OCI-LY7 (cell line): ENCODE measurements at regions not wholly inside any gene's neighbourhood (a gene's known extent, or its start where the extent isn't known, plus 50 kb on each side); places are given as distances from the start of the nearest gene placed in this dataset.

Experiments
- BruUV-seq: library from RNA; stranded (reverse); fragments of 400-500 nt; replicated peaks from 2 replicates; lab custom pipeline; 2021; lab: Mats Ljungman, UMichigan
- CTCF ChIA-PET: fragments of 300-600 bp; sonication (Branson Sonifier 250); formaldehyde crosslinking; loops from one replicate; lab custom pipeline; 2022; ENCODE audit warnings: antibody characterized with exemption; ENCODE audit not compliant: unreplicated experiment; lab: Charles Lee
- POLR2A ChIA-PET: fragments of 300-600 bp; sonication (Branson Sonifier 250); formaldehyde crosslinking; loops from one replicate; lab custom pipeline; 2022; ENCODE audit warnings: antibody characterized with exemption; lab: Charles Lee
- DNase-seq: peaks from one replicate; pipeline ENCODE4 v3.0.0-alpha.2; 2015; ENCODE audit warnings: low spot score
- H2AFZ ChIP-seq: fragments of 200-600 bp; sonication (generic), shearing (Covaris generic); 2 replicates; pipeline ENCODE4 v1.6.1; 2014; ENCODE audit warnings: mild to moderate bottlenecking, antibody characterized with exemption, low read length, moderate library complexity
- H3K27ac ChIP-seq: fragments of 200-600 bp; sonication (generic); 2 replicates; pipeline ENCODE4 v1.5.1; 2014; ENCODE audit warnings: mixed run types, low read depth, mild to moderate bottlenecking, moderate library complexity, low read length, inconsistent platforms; ENCODE audit not compliant: poor library complexity, severe bottlenecking
- H3K36me3 ChIP-seq: fragments of 200-600 bp; sonication (generic); 2 replicates; pipeline ENCODE4 v1.6.1; 2014; ENCODE audit warnings: mild to moderate bottlenecking, antibody characterized with exemption, low read length, moderate library complexity, mixed read lengths; ENCODE audit not compliant: insufficient read depth
- H3K4me1 ChIP-seq: fragments of 200-600 bp; sonication (generic); 2 replicates; pipeline ENCODE4 v1.5.1; 2014; ENCODE audit warnings: mild to moderate bottlenecking, low read length; ENCODE audit not compliant: insufficient read depth, poor library complexity, severe bottlenecking
- H3K4me2 ChIP-seq: fragments of 200-600 bp; sonication (generic); 2 replicates; pipeline ENCODE4 v1.6.1; 2014; ENCODE audit warnings: mild to moderate bottlenecking, low read length
- H3K4me3 ChIP-seq: fragments of 200-600 bp; sonication (generic); 2 replicates; pipeline ENCODE4 v1.5.1; 2014; ENCODE audit warnings: mild to moderate bottlenecking, low read depth, low read length; ENCODE audit not compliant: poor library complexity, severe bottlenecking
- H3K79me2 ChIP-seq: fragments of 200-600 bp; sonication (generic); 2 replicates; pipeline ENCODE4 v1.6.1; 2016; ENCODE audit warnings: low read depth, mild to moderate bottlenecking, low read length, moderate library complexity, mixed read lengths; ENCODE audit not compliant: insufficient read depth
- H3K9me2 ChIP-seq: fragments of 200-600 bp; sonication (generic); 2 replicates; pipeline ENCODE4 v1.6.1; 2016; ENCODE audit warnings: mild to moderate bottlenecking, low read length, mixed read lengths; ENCODE audit not compliant: insufficient read depth
- H3K9me3 ChIP-seq: fragments of 200-600 bp; sonication (generic); 2 replicates; pipeline ENCODE4 v1.6.1; 2014; ENCODE audit warnings: mild to moderate bottlenecking, mixed run types, low read length, mixed read lengths
- H4K20me1 ChIP-seq: fragments of 200-600 bp; sonication (generic); 2 replicates; pipeline ENCODE4 v1.6.1; 2014; ENCODE audit warnings: mild to moderate bottlenecking, antibody characterized with exemption, low read length, moderate library complexity, mixed read lengths; ENCODE audit not compliant: insufficient read depth
- EZH2phosphoT487 ChIP-seq: fragments of 200-600 bp; sonication (generic); IDR thresholded peaks from 2 replicates; pipeline ENCODE4 v1.6.1; 2018; ENCODE audit warnings: low read depth, borderline replicate concordance, mild to moderate bottlenecking, mixed run types, antibody characterized with exemption, low read length, moderate library complexity, mixed read lengths
- intact Hi-C: fragments of 100-400 bp; cut with micrococcal nuclease; formaldehyde crosslinking; loops from one replicate; pipeline ENCODE4 v1.10.0; 2022; ENCODE audit not compliant: unreplicated experiment
- TF ChIP-seq, protein P1 (sequence below): fragments of 200-600 bp; sonication (generic); conservative IDR thresholded peaks from 2 replicates; pipeline ENCODE4 v1.5.1; 2014; ENCODE audit warnings: mild to moderate bottlenecking, antibody characterized with exemption, low read length, moderate library complexity, mixed read lengths

DNA sequence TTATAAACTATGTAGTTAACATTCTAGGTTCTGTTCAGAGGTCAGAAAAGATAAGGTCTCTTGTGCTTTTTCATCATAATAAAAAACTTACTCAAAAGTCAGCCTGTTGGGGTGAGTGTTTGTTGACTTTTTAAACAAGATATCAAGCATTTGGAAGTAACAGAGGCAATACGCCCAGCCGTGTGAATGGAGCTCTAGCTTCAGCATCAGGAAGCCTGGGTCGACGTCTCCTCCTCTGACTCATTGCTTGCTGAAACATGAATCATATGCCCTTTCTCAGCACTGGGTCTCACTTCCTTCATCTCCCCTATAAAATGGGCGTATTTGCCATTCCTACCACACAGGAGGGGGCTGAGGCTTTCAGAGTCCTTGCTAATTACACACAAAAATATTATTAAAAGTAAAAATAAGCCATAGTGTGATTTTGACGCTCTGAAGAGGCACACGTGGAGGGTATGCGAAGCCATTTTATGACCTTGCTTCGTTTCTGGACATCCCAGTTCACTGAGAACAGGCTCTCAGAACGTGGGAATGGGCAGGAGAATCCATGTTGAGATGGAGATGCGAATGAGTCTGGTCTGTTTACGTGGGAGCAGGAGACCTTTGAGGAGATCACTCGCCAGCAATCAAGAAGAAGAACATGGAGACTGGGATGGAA lies 220.8 kb upstream of the TPRG1 start:
- H3K36me3 ChIP-seq = no peaks in the 10 kb centered on the region
- no peak for DNase-seq
- CTCF ChIA-PET = no interaction called here
- peaks cover 12% of the 10 kb centered on the region for H3K4me1 ChIP-seq
- no peaks in the 10 kb centered on the region for H3K9me3 ChIP-seq
- H3K4me3 ChIP-seq = no peak overlapping the region
- H4K20me1 ChIP-seq = no peaks in the 10 kb centered on the region
- H2AFZ ChIP-seq = peak overlapping the region; percentile 9; the same call in 1 of the 2 replicates
- no peaks in the 10 kb centered on the region for H3K79me2 ChIP-seq
- H3K4me2 ChIP-seq = no peak overlapping the region
- POLR2A ChIA-PET = interaction anchor here (0.8 to 1.5 kb wide), 2 partner anchors 34 to 205 kb away, joined by 3 to 5 read pairs; no protein-coding TSS in a partner anchor
- no peaks in the 10 kb centered on the region for H3K9me2 ChIP-seq
- H3K27ac ChIP-seq = no peak overlapping the region
- TF ChIP-seq, protein P1, sequence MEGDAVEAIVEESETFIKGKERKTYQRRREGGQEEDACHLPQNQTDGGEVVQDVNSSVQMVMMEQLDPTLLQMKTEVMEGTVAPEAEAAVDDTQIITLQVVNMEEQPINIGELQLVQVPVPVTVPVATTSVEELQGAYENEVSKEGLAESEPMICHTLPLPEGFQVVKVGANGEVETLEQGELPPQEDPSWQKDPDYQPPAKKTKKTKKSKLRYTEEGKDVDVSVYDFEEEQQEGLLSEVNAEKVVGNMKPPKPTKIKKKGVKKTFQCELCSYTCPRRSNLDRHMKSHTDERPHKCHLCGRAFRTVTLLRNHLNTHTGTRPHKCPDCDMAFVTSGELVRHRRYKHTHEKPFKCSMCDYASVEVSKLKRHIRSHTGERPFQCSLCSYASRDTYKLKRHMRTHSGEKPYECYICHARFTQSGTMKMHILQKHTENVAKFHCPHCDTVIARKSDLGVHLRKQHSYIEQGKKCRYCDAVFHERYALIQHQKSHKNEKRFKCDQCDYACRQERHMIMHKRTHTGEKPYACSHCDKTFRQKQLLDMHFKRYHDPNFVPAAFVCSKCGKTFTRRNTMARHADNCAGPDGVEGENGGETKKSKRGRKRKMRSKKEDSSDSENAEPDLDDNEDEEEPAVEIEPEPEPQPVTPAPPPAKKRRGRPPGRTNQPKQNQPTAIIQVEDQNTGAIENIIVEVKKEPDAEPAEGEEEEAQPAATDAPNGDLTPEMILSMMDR = no peak
- no peak for TF ChIP-seq EZH2phosphoT487
- BruUV-seq = no TSS peak
- intact Hi-C loops = loop anchor here (5.0 to 10.0 kb wide), 5 partner anchors 119 to 1036 kb away; no protein-coding TSS in a partner anchor

DNA sequence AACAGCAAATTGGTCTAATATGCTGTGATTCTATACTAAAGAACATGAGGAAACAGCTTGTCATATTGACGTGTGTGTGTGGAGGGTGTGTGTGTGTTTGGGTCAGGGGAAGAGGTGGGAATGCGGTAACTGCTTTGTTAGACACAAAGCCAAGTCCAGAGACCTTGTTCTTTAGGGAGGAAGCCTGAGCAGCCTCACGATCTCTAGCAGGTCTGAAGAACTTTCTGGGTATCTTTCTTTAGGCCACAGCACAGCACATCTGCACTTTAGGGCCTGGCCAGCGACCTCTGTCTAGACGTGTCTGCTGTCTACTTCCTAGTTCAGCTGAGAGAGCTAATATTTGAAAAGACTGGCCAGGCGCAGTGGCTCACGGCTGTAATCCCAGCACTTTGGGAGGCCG lies 220.0 kb upstream of the TPRG1 start:
- BruUV-seq = no TSS peak
- H2AFZ ChIP-seq = peak overlapping the region; percentile 9; the same call in 1 of the 2 replicates
- no peak for DNase-seq
- H3K79me2 ChIP-seq = no peaks in the 10 kb centered on the region
- H3K4me2 ChIP-seq = no peak overlapping the region
- no peaks in the 10 kb centered on the region for H3K9me3 ChIP-seq
- TF ChIP-seq EZH2phosphoT487 = no peak
- TF ChIP-seq, protein P1 = no peak
- no peak overlapping the region for H3K27ac ChIP-seq
- H3K4me3 ChIP-seq = no peak overlapping the region
- CTCF ChIA-PET = no interaction called here
- intact Hi-C loops = loop anchor here (5.0 to 10.0 kb wide), 5 partner anchors 119 to 1037 kb away; no protein-coding TSS in a partner anchor
- H3K4me1 ChIP-seq = peaks cover 12% of the 10 kb centered on the region
- POLR2A ChIA-PET = interaction anchor here (0.6 to 1.5 kb wide), 3 partner anchors 35 to 702 kb away, joined by 3 to 5 read pairs (median 3); no protein-coding TSS in a partner anchor
- H4K20me1 ChIP-seq = no peaks in the 10 kb centered on the region
- H3K36me3 ChIP-seq = no peaks in the 10 kb centered on the region
- no peaks in the 10 kb centered on the region for H3K9me2 ChIP-seq
